Astrocyte of the cerebellum (primary cell): ENCODE measurements at regions not wholly inside any gene's neighbourhood (a gene's known extent, or its start where the extent isn't known, plus 50 kb on each side); places are given as distances from the start of the nearest gene placed in this dataset.

Experiments
- DNase-seq: peaks from one replicate; pipeline ENCODE4 v3.0.0-alpha.2; 2011; ENCODE audit warnings: low read depth
- H3K4me3 ChIP-seq: 2 replicates; pipeline ENCODE4 v1.5.1; 2011; ENCODE audit warnings: mild to moderate bottlenecking, low read depth, low read length, moderate library complexity
- CTCF ChIP-seq: IDR thresholded peaks from 2 replicates; pipeline ENCODE4 v1.5.1; 2012; ENCODE audit warnings: low read length, low read depth, moderate library complexity, mild to moderate bottlenecking; ENCODE audit errors: missing control alignments
- in situ Hi-C: cut with HindIII; loops from 2 replicates; pipeline ENCODE4 v1.10.0; 2017; ENCODE audit warnings: low sequenced_read_pairs

GRCh38 chr5:17944046-17944445 is 309.8 kb downstream of the TAF11L14 start:
- TF ChIP-seq CTCF: no peak
- in situ Hi-C loops: no loop called here

GRCh38 chr5:17947029-17947428 is 312.8 kb downstream of the TAF11L14 start:
- no peak for DNase-seq
- in situ Hi-C loops: no loop called here
- TF ChIP-seq CTCF: no peak
- H3K4me3 ChIP-seq: no peak overlapping the region

More at GRCh38 chr5:17944046-17944445, 309.8 kb downstream of the TAF11L14 start:
- DNase-seq: no peak
- no peak overlapping the region for H3K4me3 ChIP-seq

GRCh38 chr5:17951392-17952169 is 317.3 kb downstream of the TAF11L14 start:
- in situ Hi-C loops: no loop called here
- no peak overlapping the region for H3K4me3 ChIP-seq
- no peak for TF ChIP-seq CTCF
- DNase-seq: no peak

GRCh38 chr5:17952231-17952630 is 318.0 kb downstream of the TAF11L14 start:
- no peak overlapping the region for H3K4me3 ChIP-seq
- in situ Hi-C loops: no loop called here
- no peak for DNase-seq
- TF ChIP-seq CTCF: no peak

- in situ Hi-C loops: no loop called here
- no peak for TF ChIP-seq CTCF
- no peak overlapping the region for H3K4me3 ChIP-seq
- DNase-seq: no peak
These were observed 329.8 kb downstream of the TAF11L14 start for GRCh38 chr5:17964067-17964466.

GRCh38 chr5:17966640-17967402 is 332.6 kb downstream of the TAF11L14 start:
- H3K4me3 ChIP-seq: no peak overlapping the region
- no peak for TF ChIP-seq CTCF
- DNase-seq: no peak
- in situ Hi-C loops: no loop called here
